Skin of body (tissue), 1 donor: ENCODE measurements at regions not wholly inside any gene's neighbourhood (a gene's known extent, or its start where the extent isn't known, plus 50 kb on each side); places are given as distances from the start of the nearest gene placed in this dataset.
"Not testable (repeated sequence)": the region's sequence is repeated elsewhere in the genome, so short reads cannot be mapped to it uniquely, and the experiment has no call there.

Source experiments
- DNase-seq: peaks from one replicate; lab custom pipeline; 2025; lab: John Stamatoyannopoulos, UW

DNA sequence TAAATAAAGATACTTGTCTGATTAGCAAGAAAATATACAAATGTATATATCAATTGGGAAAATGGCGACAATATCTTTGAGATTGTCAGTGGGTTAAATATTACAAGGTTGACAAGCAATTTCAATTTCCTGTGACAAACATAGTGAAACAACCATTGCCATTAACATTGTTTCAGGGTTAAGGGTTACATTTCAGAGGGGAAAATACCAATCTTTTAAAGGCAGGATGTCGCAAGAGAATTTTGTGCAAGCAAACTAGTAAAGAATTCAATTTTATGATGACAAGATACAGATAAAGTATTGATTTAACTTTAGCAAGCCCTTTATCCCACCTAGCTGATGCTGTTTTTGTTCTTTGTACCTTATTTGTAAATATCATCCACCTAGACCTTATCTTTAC, 305.8 kb upstream of the GRIA3 start:
- no peak for DNase-seq

DNA sequence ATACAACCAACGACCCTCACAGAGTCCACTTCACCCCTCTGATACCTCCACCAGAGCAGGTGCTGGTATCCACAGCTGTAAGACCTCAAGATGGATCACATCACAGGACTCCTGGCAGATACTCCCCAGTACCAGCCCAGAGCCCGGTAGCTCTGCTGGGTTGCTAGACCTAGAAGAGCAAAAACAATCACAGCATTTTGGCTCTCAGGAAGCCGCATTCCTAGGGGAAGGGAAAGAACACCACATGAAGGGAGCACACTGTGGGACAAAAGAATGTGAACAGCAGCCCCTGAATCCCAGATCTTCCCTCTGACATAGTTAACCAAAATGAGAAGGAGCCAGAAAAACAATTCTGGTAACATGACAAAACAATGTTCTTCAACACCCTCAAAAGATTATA, 303.1 kb upstream of the GRIA3 start:
- DNase-seq: no peak

DNA sequence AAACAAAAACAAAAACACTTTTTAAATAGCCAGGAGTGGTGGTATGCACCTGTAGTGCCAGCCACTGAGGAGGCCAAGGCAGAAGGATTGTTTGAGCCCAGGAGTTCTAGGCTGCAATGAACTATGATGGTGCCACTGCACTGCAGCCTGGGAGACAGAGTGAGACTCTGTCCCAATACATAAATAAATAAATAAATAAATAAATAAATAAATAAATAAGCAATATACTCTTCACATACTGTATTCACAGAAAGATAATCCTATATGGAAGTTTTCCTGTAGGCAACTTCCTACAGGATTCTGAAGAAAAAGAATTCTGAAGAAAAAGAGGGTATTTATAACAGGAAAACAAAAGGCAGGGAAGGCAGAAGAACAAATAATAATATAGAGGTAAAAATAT, 293.3 kb upstream of the GRIA3 start:
- DNase-seq: no peak

DNA sequence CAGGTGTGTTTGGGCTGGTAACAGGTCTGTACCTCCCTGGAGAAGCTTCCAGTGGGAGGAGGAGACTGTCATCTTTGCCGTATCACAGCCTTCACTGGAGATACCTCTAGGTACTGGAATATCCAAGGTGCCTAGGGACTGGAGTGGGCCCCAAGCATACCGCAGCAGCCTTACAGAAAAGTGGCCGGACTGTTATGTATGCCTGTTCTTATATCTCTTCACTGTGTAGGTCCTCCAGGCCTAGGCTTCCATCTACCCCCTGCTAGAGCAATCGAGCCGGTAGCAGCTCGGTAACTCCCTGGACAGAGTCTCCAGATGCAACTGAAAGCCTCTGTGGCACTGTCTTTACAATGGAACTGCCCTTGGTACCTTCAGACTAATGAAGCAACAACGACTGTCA, 277.4 kb upstream of the GRIA3 start:
- no peak for DNase-seq

DNA sequence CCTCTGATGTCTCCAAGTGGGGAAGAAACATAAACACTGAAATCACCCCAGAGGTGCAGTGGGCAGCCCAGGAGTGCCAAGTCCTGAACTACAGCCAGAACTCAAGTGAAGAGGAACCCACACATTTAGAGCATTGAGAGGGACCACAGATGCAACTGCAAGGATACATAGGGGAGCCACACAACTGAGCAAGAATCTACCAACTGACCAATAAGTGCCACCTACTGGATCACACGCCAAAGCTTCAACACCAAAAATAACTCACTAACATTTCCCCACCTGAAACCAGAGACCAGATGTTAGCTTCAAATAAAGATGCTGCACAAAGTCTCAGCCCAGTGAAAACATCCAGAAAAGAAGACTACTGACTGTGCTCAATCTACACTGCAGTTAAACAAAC, 276.7 kb upstream of the GRIA3 start:
- no peak for DNase-seq

DNA sequence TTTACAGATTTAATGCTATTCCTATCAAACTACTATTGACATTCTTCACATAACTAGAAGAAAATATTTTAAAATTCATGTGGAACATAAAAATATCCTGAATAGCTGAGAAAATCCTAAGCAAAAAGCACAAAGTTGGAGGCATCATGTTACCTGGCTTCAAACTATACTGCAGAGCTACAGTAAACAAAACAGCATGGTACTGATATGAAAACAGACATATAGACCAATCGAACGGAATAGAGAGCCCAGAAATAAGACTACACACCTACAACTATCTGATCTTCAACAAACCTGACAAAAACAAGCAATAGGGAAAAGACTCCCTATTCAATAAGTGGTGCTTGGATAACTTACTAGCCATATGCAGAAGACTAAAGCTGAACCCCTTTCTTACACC, 273.4 kb upstream of the GRIA3 start:
- DNase-seq: no peak

DNA sequence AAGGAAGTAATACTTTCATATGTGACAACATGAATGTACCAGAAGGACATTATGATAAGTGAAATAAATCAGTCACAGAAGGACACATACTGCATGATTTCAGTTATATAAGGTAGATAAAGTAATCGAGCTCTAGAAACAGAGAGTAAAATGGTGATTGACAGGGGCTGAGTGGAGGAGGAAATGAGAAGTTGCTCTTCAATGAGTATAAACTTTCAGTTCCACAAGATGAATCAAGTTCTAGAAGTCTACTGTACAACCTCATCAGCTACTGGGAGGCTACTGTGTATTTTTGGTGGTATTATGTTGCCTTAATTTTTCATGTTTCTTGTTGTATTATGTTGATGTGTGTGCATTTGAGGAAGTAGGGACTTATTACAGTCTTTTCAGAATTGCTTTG, 270.9 kb upstream of the GRIA3 start:
- no peak for DNase-seq

DNA sequence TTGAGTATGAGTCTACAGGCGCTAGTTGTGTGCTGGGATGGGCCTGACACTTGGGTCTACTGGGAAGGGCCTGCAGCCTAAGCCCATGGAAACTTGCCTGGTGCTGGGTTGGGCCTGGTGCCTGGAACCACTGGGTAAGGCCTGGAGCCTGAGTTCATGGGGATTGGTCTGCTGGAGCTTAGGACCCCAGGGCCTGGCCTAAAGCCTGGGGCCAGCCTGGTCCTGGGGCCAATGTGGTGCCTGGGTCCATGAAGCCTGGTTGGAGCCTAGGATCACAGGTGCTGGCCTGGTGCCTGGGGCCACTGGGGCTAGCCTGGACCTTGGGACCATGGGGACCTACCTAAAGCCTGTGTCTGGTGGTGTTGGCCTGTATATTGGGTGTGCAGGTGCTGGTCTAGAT, 270.3 kb upstream of the GRIA3 start:
- no peak for DNase-seq

DNA sequence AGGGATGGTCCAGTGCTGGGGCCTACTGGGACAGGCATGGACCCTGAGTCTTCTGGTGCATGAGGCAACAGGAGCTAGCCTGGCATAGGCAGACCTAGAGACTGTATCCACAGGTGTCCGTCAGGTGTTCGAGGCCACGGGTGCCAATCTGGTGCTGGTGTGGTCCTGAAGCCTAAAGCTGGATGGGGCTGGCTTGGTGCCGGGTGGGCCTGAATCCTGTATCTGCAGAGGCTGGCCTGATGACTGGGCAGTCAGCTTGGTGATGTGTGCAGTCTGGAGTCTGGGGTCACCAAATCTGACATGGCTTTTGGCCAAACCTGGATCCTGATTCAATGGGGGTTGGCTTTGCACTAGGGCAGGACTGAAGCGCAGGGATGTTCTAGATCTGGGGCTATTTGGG, 269.8 kb upstream of the GRIA3 start:
- DNase-seq: no peak

DNA sequence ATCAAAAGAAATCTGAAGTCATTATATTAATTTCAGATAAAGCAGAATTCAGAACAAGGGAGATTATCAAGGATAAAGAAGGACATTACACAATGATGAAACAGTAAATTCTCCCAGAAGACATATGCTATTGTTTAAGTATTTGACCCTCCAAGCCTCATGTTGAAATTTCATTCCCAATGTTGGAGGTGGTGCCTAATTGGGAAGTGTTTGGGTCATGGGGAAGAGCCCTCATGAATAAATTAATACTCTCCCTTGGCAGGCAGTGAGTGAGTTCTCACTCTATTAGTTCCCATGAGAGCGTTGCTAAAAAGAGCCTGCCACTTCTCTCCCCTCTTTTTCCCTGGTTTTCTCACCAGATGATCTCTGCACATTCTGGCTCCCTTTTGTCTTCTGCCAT, 249.9 kb upstream of the GRIA3 start:
- DNase-seq: no peak

DNA sequence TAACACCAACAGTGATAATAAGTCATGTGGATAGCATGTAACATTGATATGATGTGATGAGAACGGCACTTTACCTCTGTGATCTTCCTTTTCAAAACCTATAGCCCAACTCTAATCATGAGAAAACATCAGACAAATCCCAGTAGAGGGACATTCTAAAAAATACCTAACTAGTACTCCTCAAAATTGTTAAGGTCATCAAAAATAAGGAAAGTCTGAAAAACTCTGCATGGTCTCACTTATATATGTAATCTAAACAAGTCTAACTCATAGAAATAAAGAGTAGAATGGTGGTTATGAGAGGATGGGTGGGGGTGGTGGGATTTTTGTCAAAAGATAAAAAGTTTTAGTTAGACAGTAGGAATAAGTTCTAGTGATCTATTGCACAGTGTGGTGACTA, 243.9 kb upstream of the GRIA3 start:
- no peak for DNase-seq

DNA sequence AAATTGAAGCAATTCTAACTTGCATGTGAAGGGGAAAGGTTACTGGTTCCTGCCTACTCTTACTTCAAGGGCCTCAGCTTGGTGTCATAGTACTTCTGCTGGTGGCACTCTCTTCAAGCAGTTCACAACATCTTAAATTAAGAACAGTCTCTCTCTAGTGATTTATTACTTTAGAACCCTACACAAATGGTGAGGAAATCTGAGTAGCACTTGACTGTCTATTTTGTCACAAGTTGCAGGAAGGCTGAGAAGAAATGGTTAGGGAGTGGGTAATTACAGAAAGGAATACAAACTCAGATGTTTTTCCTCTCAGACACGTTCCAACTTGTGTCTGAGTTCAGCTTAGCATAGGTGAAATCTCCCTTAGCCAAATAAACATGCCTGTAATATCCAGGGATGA, 242.3 kb upstream of the GRIA3 start:
- DNase-seq: no peak

DNA sequence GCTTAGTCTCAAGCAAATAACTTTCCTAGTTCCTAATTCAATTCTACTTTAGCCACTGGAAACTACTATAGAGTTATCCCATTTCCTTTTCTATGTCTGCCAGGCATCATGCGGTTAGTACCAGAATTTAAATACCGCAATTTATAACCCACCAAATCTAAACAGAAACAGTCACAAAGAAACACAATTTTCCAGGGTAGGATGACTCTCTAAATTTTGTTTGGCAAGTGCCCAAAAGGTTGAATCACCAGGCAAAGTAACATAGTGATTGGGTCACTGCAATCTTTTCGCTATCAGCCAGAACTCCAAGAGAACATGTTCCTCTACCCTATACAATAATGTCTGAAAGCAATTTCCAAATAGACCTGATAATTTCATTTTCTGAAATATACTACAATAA, 240.2 kb upstream of the GRIA3 start:
- no peak for DNase-seq

DNA sequence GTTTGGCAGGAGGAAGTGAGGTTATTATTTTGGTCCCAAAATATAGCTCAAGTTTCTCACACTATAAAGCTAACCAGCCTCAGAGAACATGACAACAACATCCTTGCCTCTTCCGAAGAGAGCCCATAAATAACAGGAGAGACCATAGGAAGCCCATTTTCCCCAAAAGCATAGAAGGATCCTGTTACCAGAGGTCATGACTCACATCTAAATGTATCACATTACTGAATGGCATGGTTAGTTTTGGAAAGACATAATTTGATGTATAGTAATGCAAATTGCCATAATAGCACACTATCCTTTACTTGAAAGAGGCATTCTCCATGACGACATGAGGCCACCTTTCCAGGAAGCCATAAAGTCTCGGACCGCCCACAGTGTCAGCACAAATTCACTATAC, 238.8 kb upstream of the GRIA3 start:
- DNase-seq: no peak

DNA sequence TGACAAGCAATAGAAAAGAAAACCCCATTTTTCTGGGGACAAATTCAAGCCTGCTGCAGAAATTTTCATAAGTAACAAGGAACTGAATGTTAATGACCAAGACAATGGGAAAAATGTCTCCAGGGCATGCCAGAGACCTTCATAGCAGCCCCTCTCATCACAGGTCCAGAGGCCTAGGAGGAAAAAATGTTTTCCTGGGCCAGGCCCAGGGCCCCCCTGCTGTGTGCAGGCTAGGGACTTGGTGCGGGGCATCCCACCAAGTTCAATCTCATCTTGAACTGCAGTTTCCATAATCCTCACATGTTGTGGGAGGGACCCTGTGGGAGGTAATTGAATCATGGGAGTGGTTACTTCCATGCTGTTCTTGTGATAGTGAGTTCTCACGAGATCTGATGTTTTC, 211.5 kb upstream of the GRIA3 start:
- DNase-seq: no peak

DNA sequence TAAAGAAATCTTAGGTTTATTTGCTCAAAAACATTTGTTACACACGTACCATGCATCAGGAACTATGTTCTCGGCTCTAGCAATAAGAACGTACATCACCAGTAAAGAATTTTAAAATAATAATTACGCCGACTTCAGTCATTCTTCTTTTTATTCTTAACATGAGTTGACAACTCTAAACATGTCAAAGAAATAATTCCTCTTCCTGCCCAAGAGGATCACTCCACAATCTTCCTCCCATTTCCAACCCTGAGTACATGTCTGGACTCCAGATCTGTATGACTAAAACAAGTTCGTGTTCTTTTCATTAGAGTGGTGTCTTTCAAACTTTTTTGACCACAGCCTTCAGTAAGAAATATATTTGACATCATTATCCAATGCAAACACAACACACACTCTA, 201.6 kb upstream of the GRIA3 start:
- DNase-seq: no peak

DNA sequence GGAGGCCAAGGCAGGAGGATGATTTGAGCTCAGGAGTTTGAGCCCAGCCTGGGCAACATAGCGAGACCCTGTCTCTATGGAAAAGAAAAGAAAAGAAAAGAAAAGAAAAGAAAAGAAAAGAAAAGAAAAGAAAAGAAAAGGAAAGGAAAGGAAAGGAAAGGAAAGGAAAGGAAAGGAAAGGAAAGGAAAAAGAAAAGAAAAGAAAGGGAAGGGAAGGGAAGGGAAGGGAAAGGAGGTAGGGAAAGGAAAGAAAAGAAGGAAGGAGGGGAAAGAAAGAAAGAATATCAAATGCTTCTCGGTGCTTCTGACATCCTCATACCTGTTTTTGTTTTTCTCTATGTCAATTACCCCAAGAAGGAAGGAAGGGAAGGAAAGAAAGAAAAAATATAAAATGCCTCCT, 181.2 kb upstream of the GRIA3 start:
- not testable (repeated sequence) for DNase-seq

DNA sequence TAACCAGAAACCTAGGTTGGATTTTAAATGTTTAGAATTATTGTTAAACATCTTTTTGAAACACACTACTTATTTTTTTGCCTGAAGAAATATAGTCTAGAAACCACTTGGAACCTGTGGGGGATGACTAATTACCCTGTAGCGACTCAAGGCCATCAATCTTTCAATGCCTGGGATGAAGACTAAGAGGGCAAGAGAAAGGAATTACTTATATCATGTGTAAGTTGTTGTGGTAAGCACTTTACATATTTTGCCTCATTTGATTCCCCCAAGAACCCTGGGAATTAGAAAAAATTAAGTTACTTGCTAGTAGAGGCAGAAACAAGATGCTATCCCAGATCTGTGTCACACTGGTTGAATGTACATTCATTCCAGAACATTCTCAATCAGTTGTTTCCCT, 170.9 kb upstream of the GRIA3 start:
- DNase-seq: no peak

DNA sequence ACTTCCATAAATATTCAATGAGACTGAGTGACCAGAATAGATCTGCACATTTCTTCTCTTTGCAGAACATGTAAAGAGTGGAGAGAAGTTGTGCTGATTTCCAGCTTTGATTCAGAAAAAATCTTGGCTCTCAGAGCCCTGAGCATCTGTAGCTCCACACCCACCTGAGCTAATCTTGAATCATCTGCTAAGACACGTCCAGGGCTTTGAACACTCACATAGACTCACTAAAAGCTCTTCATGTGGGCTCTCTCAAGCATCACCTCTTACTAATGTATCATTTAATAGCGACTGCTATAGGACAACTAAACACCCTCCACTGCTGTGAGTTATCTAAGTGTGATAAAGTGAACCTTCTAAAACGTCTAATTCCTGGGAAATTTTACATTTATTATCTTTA, 147.7 kb upstream of the GRIA3 start:
- no peak for DNase-seq

DNA sequence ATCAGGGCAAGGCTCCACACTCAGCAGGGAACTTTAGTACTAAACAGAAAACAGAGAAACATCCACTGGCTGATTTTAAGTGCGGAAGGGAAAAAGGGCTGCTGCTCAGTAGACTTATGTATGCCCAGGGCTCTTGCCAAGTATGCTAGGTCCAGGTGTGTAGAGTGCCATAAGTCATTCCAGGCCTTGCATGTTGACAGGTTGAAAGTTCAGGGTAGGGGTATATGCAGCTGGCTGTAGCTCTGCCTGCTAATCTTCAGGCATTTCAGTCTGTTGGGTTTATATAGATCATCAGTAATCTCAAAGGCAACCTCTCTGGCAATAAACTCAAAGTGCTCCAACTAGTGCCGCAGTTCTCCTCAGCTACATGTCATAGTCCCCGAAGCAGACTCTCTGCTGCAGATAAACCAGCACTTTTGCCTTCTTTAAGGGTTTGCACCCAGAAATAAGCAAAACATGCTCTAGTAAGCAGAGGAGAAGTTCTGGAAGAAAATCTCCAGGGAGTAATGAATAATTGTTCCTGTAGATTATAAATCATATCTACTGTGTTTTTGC, 134.9 kb upstream of the GRIA3 start:
- DNase-seq: no peak

DNA sequence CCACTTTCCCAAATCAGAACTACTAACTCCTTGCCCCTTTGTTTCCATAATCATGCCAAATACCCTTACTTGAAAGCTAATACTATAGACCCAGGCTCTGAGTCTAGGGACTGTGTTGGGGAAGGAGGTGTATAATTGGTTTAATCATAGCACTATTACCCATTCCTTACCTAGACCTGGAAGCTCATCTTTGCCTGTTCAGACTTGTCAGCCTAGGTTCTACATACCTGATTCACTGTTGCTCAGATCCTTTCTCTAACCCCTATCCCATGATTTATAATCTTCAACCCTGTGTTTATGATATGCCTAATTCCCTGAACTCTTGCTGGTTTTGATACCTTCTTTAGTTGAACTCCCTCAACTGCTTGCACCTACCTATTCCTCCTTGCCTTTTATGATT, 123.1 kb upstream of the GRIA3 start:
- no peak for DNase-seq

DNA sequence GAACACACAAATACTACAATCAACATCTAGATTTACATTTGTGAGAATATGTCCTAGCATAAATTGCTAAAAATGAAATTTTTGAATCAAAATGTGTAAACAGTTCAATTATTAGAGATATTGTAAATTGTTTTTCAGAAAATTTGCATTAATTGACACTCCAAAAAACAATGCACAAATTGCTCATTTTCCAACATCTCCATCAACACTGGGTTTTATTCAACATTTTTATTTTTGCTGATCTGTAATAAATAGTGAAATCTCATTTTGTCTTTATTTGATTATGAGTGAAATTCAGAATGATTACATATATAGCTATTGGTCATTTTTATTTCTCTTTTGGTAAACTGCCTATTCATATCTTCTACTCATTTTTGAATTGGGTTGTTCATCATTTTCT, 120.0 kb upstream of the GRIA3 start:
- no peak for DNase-seq

DNA sequence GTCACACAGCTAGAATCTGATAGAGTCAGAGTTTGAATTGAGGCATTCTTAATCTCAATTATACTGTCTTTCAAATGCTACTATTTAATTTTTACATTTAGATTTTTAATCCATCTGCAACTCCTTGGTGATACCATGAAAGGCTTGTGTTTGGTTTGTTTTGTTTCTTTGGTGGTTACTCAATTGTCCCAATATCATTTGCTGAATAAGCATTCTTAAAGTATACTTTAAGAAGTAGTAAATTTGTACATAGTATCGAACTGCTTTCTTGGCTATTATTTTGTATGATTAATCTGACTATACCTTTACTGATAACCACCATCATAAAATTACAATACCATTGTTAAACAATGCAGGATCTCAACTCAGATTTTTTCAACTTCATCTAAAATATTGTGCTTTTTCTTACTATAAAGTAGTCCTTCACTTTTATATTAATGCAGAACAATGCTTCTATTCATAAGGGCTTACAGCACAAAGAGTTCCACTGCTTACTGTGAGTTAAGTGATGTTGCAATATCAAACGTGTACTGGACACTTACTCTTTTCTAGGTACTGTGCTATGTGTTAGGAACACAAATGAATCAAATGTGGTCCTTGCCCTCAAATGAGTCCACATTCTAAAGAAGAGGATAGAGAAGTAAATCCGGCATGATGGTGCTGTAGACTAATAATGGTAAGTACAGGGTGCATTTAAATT, 111.2 kb upstream of the GRIA3 start:
- DNase-seq: no peak
